K562 (cell line): ENCODE measurements at regions not wholly inside any gene's neighbourhood (a gene's known extent, or its start where the extent isn't known, plus 50 kb on each side); places are given as distances from the start of the nearest gene placed in this dataset.

Experiments
- ATAC-seq: fragments of 200-7000 bp; cut with Tn5 transposase; 3 replicates; pipeline ENCODE4 v1.9.1; 2020; ENCODE audit warnings: moderate library complexity
- BruUV-seq: library from RNA; stranded (reverse); fragments of 400-500 nt; replicated peaks from 2 replicates; lab custom pipeline; 2021; lab: Mats Ljungman, UMichigan
- CTCF ChIA-PET: fragments of 300-600 bp; formaldehyde crosslinking; extraction: SDS; loops from one replicate; lab custom pipeline; 2021; ENCODE audit warnings: low intra/inter-chr PET ratio; lab: Yijun Ruan, JAX
- POLR2A ChIA-PET: fragments of 300-600, 350-650 bp; sonication (Branson Sonifier 250); formaldehyde crosslinking; extraction: SDS; loops from one replicate; lab custom pipeline; 2021; ENCODE audit warnings: antibody characterized with exemption, inconsistent platforms; lab: Yijun Ruan, JAX
- DNase-seq, 4 experiments: peaks; one replicate each; pipeline versions ENCODE4 v3.0.0 to v3.0.0-alpha.2; 2011 to 2018; ENCODE audit warnings: low spot score in 3 of 4, mixed read lengths in 3 of 4; ENCODE audit errors: extremely low read depth in 1 of 4
- FAIRE-seq: peaks from 2 replicates; lab custom pipeline; 2011; peaks lifted over from hg19 to GRCh38; lab: Jason Lieb, UNC
- H2AFZ ChIP-seq: 2 replicates; pipeline ENCODE4 v1.6.0; 2011; ENCODE audit warnings: low read depth, low read length, control low read depth, inconsistent platforms
- H3K27ac ChIP-seq: fragments of 200-600 bp; 3 replicates; pipeline ENCODE4 v1.8.0; 2011; ENCODE audit warnings: low read depth, mild to moderate bottlenecking, control low read depth, inconsistent platforms, low read length, moderate library complexity, mixed read lengths; ENCODE audit errors: extremely low read depth
- H3K27me3 ChIP-seq, 2 experiments: fragments of 300-600 bp in 1 of 2; 2 replicates in 1 of 2; 3 replicates in 1 of 2; pipeline versions ENCODE4 v1.6.0 to v1.8.0; 2011; ENCODE audit warnings: inconsistent platforms in 2 of 2, low read length in 2 of 2, mild to moderate bottlenecking in 1 of 2, mixed read lengths in 1 of 2, moderate library complexity in 1 of 2; ENCODE audit not compliant: control insufficient read depth in 2 of 2, insufficient read depth in 2 of 2
- H3K36me3 ChIP-seq: fragments of 300-600 bp; 3 replicates; pipeline ENCODE4 v1.8.0; 2011; ENCODE audit warnings: mild to moderate bottlenecking, low read length, inconsistent platforms; ENCODE audit not compliant: control insufficient read depth, insufficient read depth
- H3K4me1 ChIP-seq, 2 experiments: fragments of 200-600 bp in 1 of 2; replicated peaks in 1 of 2; 2 replicates in 1 of 2; 3 replicates in 1 of 2; pipeline versions ENCODE4 v1.5.1 to v1.8.0; 2011; ENCODE audit warnings: inconsistent platforms in 2 of 2, low read length in 2 of 2, mild to moderate bottlenecking in 1 of 2, mixed read lengths in 1 of 2, moderate library complexity in 1 of 2; ENCODE audit not compliant: control insufficient read depth in 2 of 2, insufficient read depth in 2 of 2
- H3K4me2 ChIP-seq: 2 replicates; pipeline ENCODE4 v1.6.1; 2011; ENCODE audit warnings: low read length, control low read depth, inconsistent platforms, mixed read lengths; ENCODE audit not compliant: insufficient read depth
- H3K4me3 ChIP-seq: fragments of 200-600 bp; sonication (generic), shearing (Covaris generic); 2 replicates; pipeline ENCODE4 v1.5.1; 2016; ENCODE audit warnings: control low read depth, inconsistent platforms
- H3K79me2 ChIP-seq: fragments of 200-600 bp; 3 replicates; pipeline ENCODE4 v1.8.0; 2011; ENCODE audit warnings: low read length, inconsistent platforms; ENCODE audit not compliant: control insufficient read depth, insufficient read depth
- H3K9ac ChIP-seq, 2 experiments: 2 replicates each; pipeline versions ENCODE4 v1.6.0 to v1.6.1; 2011; ENCODE audit warnings: low read depth in 2 of 2, low read length in 2 of 2, control low read depth in 1 of 2, inconsistent platforms in 1 of 2, mild to moderate bottlenecking in 1 of 2, mixed read lengths in 1 of 2; ENCODE audit not compliant: insufficient read depth in 1 of 2
- H3K9me1 ChIP-seq: one replicate; pipeline ENCODE4 v1.6.0; 2011; ENCODE audit warnings: inconsistent platforms, mild to moderate bottlenecking, low read length, moderate library complexity; ENCODE audit not compliant: control insufficient read depth, insufficient read depth
- H3K9me3 ChIP-seq: replicated peaks from 2 replicates; pipeline ENCODE4 v1.5.1; 2011; ENCODE audit warnings: low read depth, low read length, inconsistent platforms; ENCODE audit not compliant: control insufficient read depth, insufficient read depth
- H4K20me1 ChIP-seq: replicated peaks from 2 replicates; pipeline ENCODE4 v1.6.1; 2011; ENCODE audit warnings: low read length, inconsistent platforms, mixed read lengths; ENCODE audit not compliant: control insufficient read depth, insufficient read depth
- CHD7 ChIP-seq: fragments of 200-600 bp; sonication (generic); IDR thresholded peaks from one replicate; pipeline ENCODE4 v1.6.1; 2012; ENCODE audit warnings: mild to moderate bottlenecking, low read depth, low read length, inconsistent platforms
- EGR1 ChIP-seq: fragments of 450-650 bp; conservative IDR thresholded peaks from 2 replicates; pipeline ENCODE4 v1.6.1; 2017; ENCODE audit warnings: mild to moderate bottlenecking
- FOXO4 ChIP-seq: fragments of 450-650 bp; formaldehyde crosslinking; IDR thresholded peaks from 2 replicates; pipeline ENCODE4 v1.4.0; 2020; ENCODE audit warnings: mild to moderate bottlenecking, moderate library complexity
- MXD1 ChIP-seq: fragments of 250-450 bp; sonication (Bioruptor Pico); IDR thresholded peaks from 2 replicates; pipeline ENCODE4 v1.8.0; 2021; ENCODE audit warnings: borderline replicate concordance, mild to moderate bottlenecking, moderate library complexity; ENCODE audit not compliant: poor library complexity, severe bottlenecking
- NFATC3 ChIP-seq: fragments of 450-650 bp; IDR thresholded peaks from 2 replicates; pipeline ENCODE4 v1.6.1; 2017; ENCODE audit warnings: mild to moderate bottlenecking
- NFXL1 ChIP-seq: fragments of 450-650 bp; formaldehyde crosslinking; IDR thresholded peaks from 2 replicates; pipeline ENCODE4 v1.4.0; 2021; ENCODE audit warnings: mild to moderate bottlenecking
- NONO ChIP-seq, 2 experiments: fragments of 200-400 bp in 1 of 2; fragments of 450-650 bp in 1 of 2; formaldehyde crosslinking in 1 of 2; IDR thresholded peaks; 2 replicates each; pipeline ENCODE4 v1.6.1; 2017; ENCODE audit warnings: low read depth in 2 of 2, mild to moderate bottlenecking in 2 of 2, moderate library complexity in 2 of 2, low read length in 1 of 2
- ZNF174 ChIP-seq: fragments of 250-450 bp; sonication (Bioruptor Pico); IDR thresholded peaks from 2 replicates; pipeline ENCODE4 v1.4.0; 2020; ENCODE audit warnings: mild to moderate bottlenecking
- ZNF431 ChIP-seq: sonication (generic); formaldehyde crosslinking; IDR thresholded peaks from 2 replicates; pipeline ENCODE4 v1.8.0; 2022; ENCODE audit warnings: mild to moderate bottlenecking, missing genetic modification reagents
- WGBS: fragments of 100-300 bp; shearing (Covaris generic); methylation state at CpG from one replicate; pipeline ENCODE4 v1.1.6; 2016; ENCODE audit warnings: low coverage, mixed read lengths; ENCODE audit not compliant: insufficient coverage; ENCODE audit errors: missing lambda C conversion rate; 5-methylcytosine and 5-hydroxymethylcytosine counted together
- in situ Hi-C: fragments of 300-500 bp; cut with MboI; formaldehyde crosslinking; loops from 4 replicates; pipeline ENCODE4 v1.15.0; 2018; ENCODE audit warnings: inconsistent platforms, mixed read lengths
- intact Hi-C: fragments of 100-400 bp; cut with micrococcal nuclease; formaldehyde crosslinking; loops from 2 replicates; pipeline ENCODE4 v1.14.2; 2022

- no TSS peak for BruUV-seq
- H3K4me2 ChIP-seq: no peak overlapping the region
- H2AFZ ChIP-seq: no peak overlapping the region
- no peak overlapping the region for H3K4me3 ChIP-seq
- H3K9ac ChIP-seq: no peak overlapping the region
- 50% methylated on average over 3 of the region's 3 CpGs for WGBS
- ChIA-PET POLR2A (interaction anchor here (1.2 kb wide), 1 partner anchor 22 kb away, joined by 3 read pairs; no protein-coding TSS in a partner anchor), CTCF (no interaction called here)
- no peaks in the 10 kb centered on the region for H3K9me1 ChIP-seq
- in situ Hi-C loops: no loop called here
- no peaks in the 10 kb centered on the region for H3K9me3 ChIP-seq
- no peak overlapping the region for H3K27ac ChIP-seq
- DNase-seq (no peak), FAIRE-seq (no peak), ATAC-seq (no peak)
- intact Hi-C loops: no loop called here
- TF ChIP-seq FOXO4 (CRISPR knock-in tag) (no peak), NFATC3 (no peak), EGR1 (no peak), ZNF174 (CRISPR knock-in tag) (no peak), NFXL1 (no peak), MXD1 (CRISPR knock-in tag) (no peak), CHD7 (no peak), ZNF431 (no peak), NONO (IDR thresholded peaks at IDR 0.05; ENCODE audit: low read depth in 2 of 2, low read length in 1 of 2) (no peak)
- no peaks in the 10 kb centered on the region for H3K27me3 ChIP-seq
- no peaks in the 10 kb centered on the region for H4K20me1 ChIP-seq
- no peaks in the 10 kb centered on the region for H3K4me1 ChIP-seq
- no peaks in the 10 kb centered on the region; the same call in 2 of the 3 replicates for H3K36me3 ChIP-seq
- H3K79me2 ChIP-seq: no peaks in the 10 kb centered on the region
Observed at GRCh38 chr2:223700221-223700620, 98.1 kb upstream of the SCG2 start.
